ENCODE measurements at regions not wholly inside any gene's neighbourhood (a gene's known extent, or its start where the extent isn't known, plus 50 kb on each side); places are given as distances from the start of the nearest gene placed in this dataset.

GRCh38 chr6:30806581-30807183 lies 62.3 kb upstream of the IER3 start:
- DNase-seq = no peak

DNA sequence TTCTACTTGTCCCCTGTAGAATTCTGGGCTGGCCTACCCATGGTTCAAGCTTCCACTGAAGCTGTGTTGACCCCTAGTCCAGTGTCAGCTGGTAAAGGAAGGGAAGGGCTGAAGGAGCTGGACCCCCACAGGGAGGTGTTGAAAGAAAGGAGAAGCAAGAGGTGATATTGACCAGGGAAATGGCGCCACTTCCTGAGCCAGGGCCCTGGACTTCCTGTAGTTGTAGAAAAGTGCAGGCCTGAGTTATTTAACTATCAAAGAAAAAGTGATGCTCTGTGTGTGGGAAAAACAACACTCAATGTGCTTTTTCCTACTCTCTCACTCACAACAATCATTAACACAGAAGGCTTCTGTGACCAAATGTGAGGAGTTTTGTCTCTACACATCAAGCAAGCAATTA lies 60.0 kb upstream of the IER3 start:
- DNase-seq = no peak

DNA sequence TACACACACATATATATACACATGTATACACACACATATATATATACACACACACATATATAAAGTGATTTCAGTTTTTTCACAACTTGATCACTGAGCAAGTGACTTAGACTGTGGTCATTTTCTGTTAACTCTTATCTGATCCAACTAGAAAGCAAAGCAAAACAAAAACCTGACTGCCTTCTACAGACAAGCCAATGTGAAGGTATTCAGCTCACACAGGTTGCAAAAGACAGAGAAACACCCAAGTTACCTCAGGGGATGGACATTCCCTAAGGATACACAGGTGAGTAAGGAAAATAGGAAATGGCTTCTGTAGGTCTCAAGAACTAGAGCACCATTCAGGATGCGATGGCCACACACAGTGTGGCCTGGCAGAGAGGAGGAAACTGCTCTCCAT lies 58.4 kb upstream of the IER3 start:
- DNase-seq = no peak

DNA sequence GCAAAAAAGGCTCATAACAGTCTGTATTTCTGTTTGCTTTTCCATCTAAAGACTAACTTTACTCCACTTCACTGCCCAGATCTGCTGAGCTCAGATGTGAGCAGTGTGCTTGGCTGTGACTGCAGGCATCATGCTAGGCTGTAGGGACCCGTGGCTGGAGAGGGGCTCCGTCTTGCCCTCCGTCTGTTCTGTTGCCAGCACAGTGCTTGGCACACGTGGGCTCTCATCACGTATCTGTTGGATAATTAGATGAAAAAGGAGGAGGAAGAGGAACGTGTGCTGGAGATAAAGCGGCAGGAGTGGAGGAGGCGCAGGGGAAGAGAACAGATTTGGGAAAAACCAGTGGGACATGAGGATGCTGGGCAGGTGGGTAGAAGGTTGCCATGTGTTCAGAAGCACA lies 57.6 kb upstream of the IER3 start:
- no peak for DNase-seq

DNA sequence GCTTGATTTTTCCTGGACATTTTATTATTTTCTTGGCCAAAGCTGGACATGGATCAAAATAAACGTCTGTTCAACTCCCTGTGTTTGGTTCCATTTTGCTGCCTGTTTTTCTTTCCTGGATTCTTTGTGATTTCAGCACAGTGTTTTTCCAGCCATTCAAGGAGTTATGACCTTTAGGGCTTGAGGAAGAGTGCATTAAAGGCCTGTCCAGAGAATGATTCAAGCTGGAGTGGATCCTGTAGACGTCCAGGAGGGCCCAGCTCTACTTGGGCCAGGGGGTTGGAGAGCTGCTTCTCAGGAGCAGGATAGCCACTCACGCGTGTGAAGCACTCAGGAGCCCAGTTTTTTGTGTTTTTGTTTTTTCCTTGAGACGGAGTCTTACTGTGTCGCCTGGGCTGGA lies 56.5 kb upstream of the IER3 start:
- DNase-seq = no peak

DNA sequence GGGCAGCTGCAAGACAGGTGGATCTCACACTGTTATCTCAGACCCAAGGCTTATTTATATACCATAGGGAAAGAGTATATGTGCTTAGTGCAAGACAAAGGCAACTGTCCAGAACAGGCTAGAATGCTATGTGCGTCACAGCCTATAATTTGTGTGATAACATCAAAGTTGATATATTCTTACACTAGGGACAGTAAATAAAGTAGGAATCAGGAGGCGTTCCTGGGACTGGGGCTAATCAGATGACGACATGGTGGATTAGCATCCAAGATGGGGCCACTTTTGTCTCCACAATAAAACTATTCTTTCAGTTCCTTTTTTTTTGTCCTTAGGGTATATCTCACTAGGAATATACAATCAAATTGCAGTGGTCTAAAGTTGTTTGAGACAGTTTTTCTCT lies 54.9 kb upstream of the IER3 start:
- no peak for DNase-seq

- no peak for DNase-seq
These were observed 54.1 kb upstream of the IER3 start for GRCh38 chr6:30798494-30798893.

DNA sequence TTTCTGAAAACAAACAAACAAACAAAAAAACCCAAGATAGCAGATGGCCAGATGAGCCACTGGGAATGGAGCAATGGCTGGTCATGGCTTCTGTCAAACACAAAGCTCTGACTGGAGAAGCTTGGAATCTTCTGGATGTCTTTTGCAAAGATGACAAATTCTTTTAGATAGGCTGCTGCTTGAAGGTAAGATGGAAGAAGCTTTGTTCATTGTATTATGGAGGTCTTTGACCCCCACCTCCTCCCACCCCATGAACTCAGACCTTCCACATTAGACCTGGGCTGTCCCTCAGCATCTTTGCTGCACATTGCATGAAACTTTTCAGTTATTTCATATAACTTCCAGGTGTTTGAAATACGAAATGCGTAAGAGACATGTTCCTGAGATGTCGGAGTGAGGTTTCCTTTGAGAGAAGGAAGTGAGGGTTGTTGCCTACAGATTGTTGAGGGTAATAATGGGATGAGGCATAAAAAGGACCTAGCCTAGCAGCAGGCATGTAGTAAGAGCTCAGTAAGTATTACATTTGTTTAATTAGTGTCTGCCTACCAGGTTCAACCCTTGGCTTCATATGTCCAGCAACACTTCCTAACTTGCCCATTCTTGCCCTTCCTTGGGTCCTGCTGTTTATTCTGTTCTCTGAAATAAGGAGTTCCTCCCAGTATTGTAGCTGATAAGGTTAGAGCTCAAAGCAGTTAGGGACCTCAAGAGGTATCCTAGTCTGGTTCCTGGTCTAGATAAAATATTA lies 51.4 kb upstream of the IER3 start:
- no peak for DNase-seq

Measured in activated CD4-positive, alpha-beta T cell treated with anti-CD3 and anti-CD28 coated beads, Interleukin-10, Interleukin-2, amounts not matched to agents 100 ng/mL and 50 ng/mL, durations not matched to agents 16 hours and 8 hours (primary cell).